ENCODE measurements at regions not wholly inside any gene's neighbourhood (a gene's known extent, or its start where the extent isn't known, plus 50 kb on each side); places are given as distances from the start of the nearest gene placed in this dataset.

DNA sequence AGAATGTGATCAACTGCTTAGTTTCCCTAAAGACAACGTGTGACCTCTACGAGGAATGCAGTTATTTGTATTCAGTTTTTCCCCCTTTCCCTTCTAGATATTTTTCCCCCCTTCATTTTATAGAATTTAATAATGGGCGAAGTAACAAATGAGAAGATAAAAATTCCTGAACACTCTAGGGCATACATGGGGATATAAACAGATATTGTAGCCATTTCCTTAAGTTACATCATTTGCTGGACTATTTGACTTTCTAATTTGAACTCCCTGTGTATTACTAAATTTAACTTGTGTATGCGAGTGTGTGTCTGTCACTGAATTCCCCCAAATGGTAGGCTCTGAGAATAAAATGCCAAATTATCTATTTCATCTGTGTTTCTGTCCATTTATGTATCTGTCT is 99.0 kb upstream of the ZFP64 start:
- no peak for TF ChIP-seq POLR2A (IDR thresholded peaks at IDR 0.05; ENCODE audit: low read depth)
- TF ChIP-seq, protein P1, sequence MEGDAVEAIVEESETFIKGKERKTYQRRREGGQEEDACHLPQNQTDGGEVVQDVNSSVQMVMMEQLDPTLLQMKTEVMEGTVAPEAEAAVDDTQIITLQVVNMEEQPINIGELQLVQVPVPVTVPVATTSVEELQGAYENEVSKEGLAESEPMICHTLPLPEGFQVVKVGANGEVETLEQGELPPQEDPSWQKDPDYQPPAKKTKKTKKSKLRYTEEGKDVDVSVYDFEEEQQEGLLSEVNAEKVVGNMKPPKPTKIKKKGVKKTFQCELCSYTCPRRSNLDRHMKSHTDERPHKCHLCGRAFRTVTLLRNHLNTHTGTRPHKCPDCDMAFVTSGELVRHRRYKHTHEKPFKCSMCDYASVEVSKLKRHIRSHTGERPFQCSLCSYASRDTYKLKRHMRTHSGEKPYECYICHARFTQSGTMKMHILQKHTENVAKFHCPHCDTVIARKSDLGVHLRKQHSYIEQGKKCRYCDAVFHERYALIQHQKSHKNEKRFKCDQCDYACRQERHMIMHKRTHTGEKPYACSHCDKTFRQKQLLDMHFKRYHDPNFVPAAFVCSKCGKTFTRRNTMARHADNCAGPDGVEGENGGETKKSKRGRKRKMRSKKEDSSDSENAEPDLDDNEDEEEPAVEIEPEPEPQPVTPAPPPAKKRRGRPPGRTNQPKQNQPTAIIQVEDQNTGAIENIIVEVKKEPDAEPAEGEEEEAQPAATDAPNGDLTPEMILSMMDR (IDR thresholded peaks at IDR 0.05), result no peak

Data from esophagus muscularis mucosa (tissue), 3 donors.